Large intestine (tissue), 3 donors: ENCODE measurements at regions not wholly inside any gene's neighbourhood (a gene's known extent, or its start where the extent isn't known, plus 50 kb on each side); places are given as distances from the start of the nearest gene placed in this dataset.
"Not testable (repeated sequence)": the region's sequence is repeated elsewhere in the genome, so short reads cannot be mapped to it uniquely, and the experiment has no call there.

Experiments used
- DNase-seq, 2 donors: peaks; one replicate each; pipeline versions ENCODE4 v3.0.0 to v3.0.0-alpha.2; 2013
- H3K27ac ChIP-seq: one replicate; pipeline ENCODE4 v1.5.1; 2013; ENCODE audit warnings: low read length
- H3K27me3 ChIP-seq: 2 replicates; pipeline ENCODE4 v1.6.1; 2013; ENCODE audit warnings: low read length; ENCODE audit not compliant: control insufficient read depth, insufficient read depth
- H3K36me3 ChIP-seq: 2 replicates; pipeline ENCODE4 v1.6.1; 2013; ENCODE audit warnings: low read length; ENCODE audit not compliant: control insufficient read depth, insufficient read depth
- H3K4me1 ChIP-seq: one replicate; pipeline ENCODE4 v1.6.1; 2013; ENCODE audit warnings: low read length; ENCODE audit not compliant: control insufficient read depth, insufficient read depth
- H3K4me3 ChIP-seq: one replicate; pipeline ENCODE4 v1.5.1; 2013; ENCODE audit warnings: low read length
- H3K9me3 ChIP-seq: one replicate; pipeline ENCODE4 v1.6.1; 2013; ENCODE audit warnings: mild to moderate bottlenecking, low read depth, low read length, moderate library complexity; ENCODE audit not compliant: control insufficient read depth
- WGBS: methylation state at CpG from one replicate; pipeline ENCODE4 v1.1.5; 2013; ENCODE audit warnings: low lambda C conversion rate; ENCODE audit not compliant: insufficient coverage; 5-methylcytosine and 5-hydroxymethylcytosine counted together

- no peak overlapping the region for H3K4me3 ChIP-seq
- H3K9me3 ChIP-seq, result no peaks in the 10 kb centered on the region
- H3K4me1 ChIP-seq, result no peaks in the 10 kb centered on the region
- WGBS, result 93% methylated on average over 3 of the region's 3 CpGs
- no peak overlapping the region for H3K27ac ChIP-seq
- no peaks in the 10 kb centered on the region for H3K27me3 ChIP-seq
- H3K36me3 ChIP-seq, result no peaks in the 10 kb centered on the region
- no peak for DNase-seq
Observed at GRCh38 chr12:91657032-91657431, 474.4 kb upstream of the DCN start.

- H3K27ac ChIP-seq, result no peak overlapping the region
- H3K36me3 ChIP-seq, result no peaks in the 10 kb centered on the region
- WGBS, result no CpG with 5 or more reads among the region's 3 CpGs
- no peaks in the 10 kb centered on the region for H3K9me3 ChIP-seq
- H3K4me1 ChIP-seq, result no peaks in the 10 kb centered on the region
- no peaks in the 10 kb centered on the region for H3K27me3 ChIP-seq
- DNase-seq, result no peak
- no peak overlapping the region for H3K4me3 ChIP-seq
Observed at GRCh38 chr12:91655966-91656365, 473.3 kb upstream of the DCN start.

- H3K9me3 ChIP-seq, result no peaks in the 10 kb centered on the region
- no peak for DNase-seq
- no peak overlapping the region for H3K27ac ChIP-seq
- H3K36me3 ChIP-seq, result no peaks in the 10 kb centered on the region
- 100% methylated on average over 1 of the region's 3 CpGs for WGBS
- H3K4me3 ChIP-seq, result no peak overlapping the region
- H3K4me1 ChIP-seq, result no peaks in the 10 kb centered on the region
- H3K27me3 ChIP-seq, result no peaks in the 10 kb centered on the region
Observed at GRCh38 chr12:91654087-91654486, 471.5 kb upstream of the DCN start.

- DNase-seq, result no peak
- Histone ChIP-seq H3K4me1 (no peaks in the 10 kb centered on the region), H3K27me3 (no peaks in the 10 kb centered on the region), H3K4me3 (no peak overlapping the region), H3K9me3 (no peaks in the 10 kb centered on the region), H3K27ac (no peak overlapping the region), H3K36me3 (no peaks in the 10 kb centered on the region)
Observed at GRCh38 chr12:91651728-91652127, 469.1 kb upstream of the DCN start.

GRCh38 chr12:91643763-91644162, 461.1 kb upstream of the DCN start:
- Histone ChIP-seq H3K9me3 (no peaks in the 10 kb centered on the region), H3K27ac (no peak overlapping the region), H3K36me3 (no peaks in the 10 kb centered on the region), H3K4me3 (no peak overlapping the region), H3K4me1 (no peaks in the 10 kb centered on the region), H3K27me3 (no peaks in the 10 kb centered on the region)
- no CpG with 5 or more reads among the region's 2 CpGs for WGBS
- DNase-seq, result no peak

GRCh38 chr12:91640021-91640420, 457.4 kb upstream of the DCN start:
- no peak overlapping the region for H3K27ac ChIP-seq
- no peaks in the 10 kb centered on the region for H3K4me1 ChIP-seq
- no peak for DNase-seq
- H3K36me3 ChIP-seq, result no peaks in the 10 kb centered on the region
- H3K9me3 ChIP-seq, result no peaks in the 10 kb centered on the region
- H3K4me3 ChIP-seq, result no peak overlapping the region
- WGBS, result 83% methylated on average over 2 of the region's 2 CpGs
- H3K27me3 ChIP-seq, result no peaks in the 10 kb centered on the region

GRCh38 chr12:91639327-91639726, 456.7 kb upstream of the DCN start:
- WGBS, result no CpG with 5 or more reads among the region's 3 CpGs
- Histone ChIP-seq H3K4me3 (no peak overlapping the region), H3K9me3 (no peaks in the 10 kb centered on the region), H3K27me3 (no peaks in the 10 kb centered on the region), H3K36me3 (no peaks in the 10 kb centered on the region), H3K4me1 (no peaks in the 10 kb centered on the region), H3K27ac (no peak overlapping the region)
- no peak for DNase-seq

GRCh38 chr12:91637789-91638624, 455.4 kb upstream of the DCN start:
- Histone ChIP-seq H3K27me3 (no peaks in the 10 kb centered on the region), H3K9me3 (peaks cover 8% of the 10 kb centered on the region), H3K4me3 (no peak overlapping the region), H3K27ac (no peak overlapping the region), H3K4me1 (no peaks in the 10 kb centered on the region), H3K36me3 (no peaks in the 10 kb centered on the region)
- no peak for DNase-seq
- WGBS, result 89% methylated on average over 4 of the region's 8 CpGs

GRCh38 chr12:91636721-91637120, 454.1 kb upstream of the DCN start:
- H3K27me3 ChIP-seq, result no peaks in the 10 kb centered on the region
- no peak for DNase-seq
- H3K9me3 ChIP-seq, result peaks cover 8% of the 10 kb centered on the region
- no peak overlapping the region for H3K4me3 ChIP-seq
- no peak overlapping the region for H3K27ac ChIP-seq
- no peaks in the 10 kb centered on the region for H3K4me1 ChIP-seq
- WGBS, result no CpG with 5 or more reads among the region's 4 CpGs
- H3K36me3 ChIP-seq, result no peaks in the 10 kb centered on the region

- WGBS, result no CpG with 5 or more reads among the region's 3 CpGs
- not testable (repeated sequence) for H3K4me1 ChIP-seq, DNase-seq
Observed at GRCh38 chr12:91634386-91634713, 451.7 kb upstream of the DCN start.

GRCh38 chr12:91633734-91634357, 451.2 kb upstream of the DCN start:
- Histone ChIP-seq H3K36me3 (no peaks in the 10 kb centered on the region), H3K27me3 (no peaks in the 10 kb centered on the region), H3K4me3 (no peak overlapping the region), H3K9me3 (peaks cover 8% of the 10 kb centered on the region), H3K27ac (no peak overlapping the region), H3K4me1 (no peaks in the 10 kb centered on the region)
- no CpG with 5 or more reads among the region's 47 CpGs for WGBS
- no peak for DNase-seq

More at GRCh38 chr12:91634386-91634713, 451.7 kb upstream of the DCN start:
- not testable (repeated sequence) for H3K36me3 ChIP-seq, H3K9me3 ChIP-seq, H3K4me3 ChIP-seq, H3K27me3 ChIP-seq, H3K27ac ChIP-seq
